ENCODE measurements at regions not wholly inside any gene's neighbourhood (a gene's known extent, or its start where the extent isn't known, plus 50 kb on each side); places are given as distances from the start of the nearest gene placed in this dataset.

GRCh38 chr5:6937677-6938076 is 224.4 kb downstream of the TENT4A start:
- no peak for DNase-seq
- no peak overlapping the region for H3K27ac Mint-ChIP-seq
- H3K4me3 Mint-ChIP-seq = no peak overlapping the region
- H3K4me1 Mint-ChIP-seq = no peaks in the 10 kb centered on the region
- peaks cover 2 to 10% (median 4%) of the 10 kb centered on the region in 3 donors for H3K27me3 Mint-ChIP-seq (ENCODE audit: low read depth in 3 of 3)
- H3K9me3 Mint-ChIP-seq = peaks cover 0 to 6% (median 0%) of the 10 kb centered on the region in 6 donors
- H3K36me3 Mint-ChIP-seq = peaks cover 0 to 3% (median 0%) of the 10 kb centered on the region in 3 donors

- no peak overlapping the region for H3K27ac Mint-ChIP-seq
- peaks cover 0 to 5% (median 0%) of the 10 kb centered on the region in 6 donors for H3K9me3 Mint-ChIP-seq
- no peaks in the 10 kb centered on the region for H3K36me3 Mint-ChIP-seq
- no peak for DNase-seq
- peaks cover 0 to 8% (median 2%) of the 10 kb centered on the region in 3 donors for H3K27me3 Mint-ChIP-seq (ENCODE audit: low read depth in 3 of 3)
- H3K4me3 Mint-ChIP-seq = no peak overlapping the region
- H3K4me1 Mint-ChIP-seq = no peaks in the 10 kb centered on the region
Observed at GRCh38 chr5:6941631-6942030, 228.4 kb downstream of the TENT4A start.

GRCh38 chr5:6943197-6944112 is 230.2 kb downstream of the TENT4A start:
- Mint-ChIP-seq H3K4me3 (no peak overlapping the region), H3K27me3 (ENCODE audit: low read depth in 3 of 3) (peaks cover 0 to 4% (median 0%) of the 10 kb centered on the region in 3 donors), H3K4me1 (no peaks in the 10 kb centered on the region), H3K36me3 (no peaks in the 10 kb centered on the region), H3K9me3 (peaks cover 0 to 5% (median 0%) of the 10 kb centered on the region in 6 donors), H3K27ac (no peak overlapping the region)
- DNase-seq = no peak

GRCh38 chr5:6948562-6948961 is 235.3 kb downstream of the TENT4A start:
- no peaks in the 10 kb centered on the region for H3K4me1 Mint-ChIP-seq
- H3K4me3 Mint-ChIP-seq = no peak overlapping the region
- peaks cover 0 to 4% (median 0%) of the 10 kb centered on the region in 6 donors for H3K9me3 Mint-ChIP-seq
- no peaks in the 10 kb centered on the region for H3K36me3 Mint-ChIP-seq
- DNase-seq = no peak
- H3K27me3 Mint-ChIP-seq (ENCODE audit: low read depth in 3 of 3) = no peaks in the 10 kb centered on the region
- no peak overlapping the region for H3K27ac Mint-ChIP-seq

GRCh38 chr5:6949230-6949629 is 236.0 kb downstream of the TENT4A start:
- Mint-ChIP-seq H3K9me3 (peaks cover 0 to 6% (median under 1%) of the 10 kb centered on the region in 6 donors), H3K27ac (no peak overlapping the region), H3K27me3 (ENCODE audit: low read depth in 3 of 3) (no peaks in the 10 kb centered on the region), H3K4me3 (no peak overlapping the region), H3K4me1 (no peaks in the 10 kb centered on the region), H3K36me3 (no peaks in the 10 kb centered on the region)
- DNase-seq = no peak

- no peak for DNase-seq
- H3K36me3 Mint-ChIP-seq = no peaks in the 10 kb centered on the region
- no peak overlapping the region for H3K4me3 Mint-ChIP-seq
- no peak overlapping the region for H3K27ac Mint-ChIP-seq
- peaks cover 0 to 8% (median under 1%) of the 10 kb centered on the region in 6 donors for H3K9me3 Mint-ChIP-seq
- H3K4me1 Mint-ChIP-seq = no peaks in the 10 kb centered on the region
- peaks cover 0 to 2% (median 0%) of the 10 kb centered on the region in 3 donors for H3K27me3 Mint-ChIP-seq (ENCODE audit: low read depth in 3 of 3)
Observed at GRCh38 chr5:6950250-6950649, 237.0 kb downstream of the TENT4A start.

GRCh38 chr5:6950860-6951259 is 237.6 kb downstream of the TENT4A start:
- Mint-ChIP-seq H3K9me3 (peaks cover 0 to 8% (median under 1%) of the 10 kb centered on the region in 6 donors), H3K4me1 (no peaks in the 10 kb centered on the region), H3K36me3 (no peaks in the 10 kb centered on the region), H3K4me3 (no peak overlapping the region), H3K27me3 (ENCODE audit: low read depth in 3 of 3) (peaks cover 0 to 2% (median 0%) of the 10 kb centered on the region in 3 donors), H3K27ac (no peak overlapping the region)
- no peak for DNase-seq

- no peaks in the 10 kb centered on the region for H3K27me3 Mint-ChIP-seq (ENCODE audit: low read depth in 3 of 3)
- H3K27ac Mint-ChIP-seq = no peak overlapping the region
- no peaks in the 10 kb centered on the region for H3K4me1 Mint-ChIP-seq
- H3K36me3 Mint-ChIP-seq = no peaks in the 10 kb centered on the region
- no peak overlapping the region for H3K4me3 Mint-ChIP-seq
- H3K9me3 Mint-ChIP-seq = peaks cover 2 to 10% (median 5%) of the 10 kb centered on the region in 6 donors
- no peak for DNase-seq
Observed at GRCh38 chr5:6961123-6961522, 247.9 kb downstream of the TENT4A start.

GRCh38 chr5:6961837-6962635 is 248.8 kb downstream of the TENT4A start:
- no peak overlapping the region for H3K4me3 Mint-ChIP-seq
- H3K27ac Mint-ChIP-seq = no peak overlapping the region
- DNase-seq = no peak

GRCh38 chr5:6976971-6977370 is 263.7 kb downstream of the TENT4A start:
- no peak overlapping the region for H3K27ac Mint-ChIP-seq
- peaks cover 0 to 2% (median 0%) of the 10 kb centered on the region in 3 donors for H3K27me3 Mint-ChIP-seq (ENCODE audit: low read depth in 3 of 3)
- peaks cover 0 to 2% (median 0%) of the 10 kb centered on the region in 6 donors for H3K9me3 Mint-ChIP-seq
- H3K4me3 Mint-ChIP-seq = no peak overlapping the region
- H3K4me1 Mint-ChIP-seq = no peaks in the 10 kb centered on the region
- DNase-seq = no peak
- no peaks in the 10 kb centered on the region for H3K36me3 Mint-ChIP-seq

More at GRCh38 chr5:6961837-6962635, 248.8 kb downstream of the TENT4A start:
- Mint-ChIP-seq H3K9me3 (peaks cover 2 to 10% (median 6%) of the 10 kb centered on the region in 6 donors), H3K27me3 (ENCODE audit: low read depth in 3 of 3) (no peaks in the 10 kb centered on the region), H3K36me3 (no peaks in the 10 kb centered on the region), H3K4me1 (no peaks in the 10 kb centered on the region)

GRCh38 chr5:6979061-6979460 is 265.8 kb downstream of the TENT4A start:
- Mint-ChIP-seq H3K4me1 (no peaks in the 10 kb centered on the region), H3K9me3 (peaks cover 0 to 2% (median 0%) of the 10 kb centered on the region in 6 donors), H3K27me3 (ENCODE audit: low read depth in 3 of 3) (peaks cover 0 to 2% (median 0%) of the 10 kb centered on the region in 3 donors), H3K4me3 (no peak overlapping the region), H3K36me3 (no peaks in the 10 kb centered on the region), H3K27ac (no peak overlapping the region)
- DNase-seq = no peak

- no peak for DNase-seq
- Mint-ChIP-seq H3K4me3 (no peak overlapping the region), H3K36me3 (no peaks in the 10 kb centered on the region), H3K27me3 (ENCODE audit: low read depth in 3 of 3) (peaks cover 0 to 3% (median 2%) of the 10 kb centered on the region in 3 donors), H3K9me3 (peaks cover 0 to 9% (median 3%) of the 10 kb centered on the region in 6 donors), H3K27ac (no peak overlapping the region), H3K4me1 (no peaks in the 10 kb centered on the region)
Observed at GRCh38 chr5:6989230-6989629, 276.0 kb downstream of the TENT4A start.

- H3K4me1 Mint-ChIP-seq = no peaks in the 10 kb centered on the region
- H3K9me3 Mint-ChIP-seq = peaks cover 2 to 11% (median 3%) of the 10 kb centered on the region in 6 donors
- no peak for DNase-seq
- H3K27ac Mint-ChIP-seq = no peak overlapping the region
- H3K36me3 Mint-ChIP-seq = no peaks in the 10 kb centered on the region
- H3K4me3 Mint-ChIP-seq = no peak overlapping the region
- peaks cover 0 to 6% (median 3%) of the 10 kb centered on the region in 3 donors for H3K27me3 Mint-ChIP-seq (ENCODE audit: low read depth in 3 of 3)
Observed at GRCh38 chr5:6994097-6994496, 280.9 kb downstream of the TENT4A start.

GRCh38 chr5:6995115-6995514 is 281.9 kb downstream of the TENT4A start:
- H3K27ac Mint-ChIP-seq = no peak overlapping the region
- H3K36me3 Mint-ChIP-seq = no peaks in the 10 kb centered on the region
- H3K9me3 Mint-ChIP-seq = peaks cover 2 to 18% (median 3%) of the 10 kb centered on the region in 6 donors
- no peak overlapping the region for H3K4me3 Mint-ChIP-seq
- no peaks in the 10 kb centered on the region for H3K4me1 Mint-ChIP-seq
- peaks cover 0 to 5% (median 1%) of the 10 kb centered on the region in 3 donors for H3K27me3 Mint-ChIP-seq (ENCODE audit: low read depth in 3 of 3)
- no peak for DNase-seq
